ENCODE measurements at regions not wholly inside any gene's neighbourhood (a gene's known extent, or its start where the extent isn't known, plus 50 kb on each side); places are given as distances from the start of the nearest gene placed in this dataset.
A peak's percentile ranks its signal among the peaks of the same experiment; 100 is the strongest.

DNA sequence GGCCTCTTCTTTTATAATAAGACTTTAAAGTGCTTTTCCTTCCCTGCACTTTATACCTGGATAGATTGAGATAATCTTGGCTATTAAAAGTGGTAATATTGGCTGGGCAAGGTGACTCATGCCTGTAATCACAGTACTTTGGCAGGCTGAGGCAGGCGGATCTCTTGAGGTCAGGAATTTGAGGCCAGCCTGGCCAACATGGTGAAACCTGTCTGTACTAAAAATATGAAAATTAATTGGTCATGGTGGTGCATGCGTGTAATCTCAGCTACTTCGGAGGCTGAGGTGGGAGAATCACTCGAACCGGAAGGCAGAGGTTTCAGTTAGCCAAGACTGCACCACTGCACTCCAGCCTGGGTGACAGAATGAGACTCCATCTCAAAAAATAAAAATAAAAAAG, 197.1 kb upstream of the RGS17 start:
- H3K27me3 ChIP-seq (replicated peaks; ENCODE audit: insufficient read depth) = no peaks in the 10 kb centered on the region
- TF ChIP-seq, protein P1, sequence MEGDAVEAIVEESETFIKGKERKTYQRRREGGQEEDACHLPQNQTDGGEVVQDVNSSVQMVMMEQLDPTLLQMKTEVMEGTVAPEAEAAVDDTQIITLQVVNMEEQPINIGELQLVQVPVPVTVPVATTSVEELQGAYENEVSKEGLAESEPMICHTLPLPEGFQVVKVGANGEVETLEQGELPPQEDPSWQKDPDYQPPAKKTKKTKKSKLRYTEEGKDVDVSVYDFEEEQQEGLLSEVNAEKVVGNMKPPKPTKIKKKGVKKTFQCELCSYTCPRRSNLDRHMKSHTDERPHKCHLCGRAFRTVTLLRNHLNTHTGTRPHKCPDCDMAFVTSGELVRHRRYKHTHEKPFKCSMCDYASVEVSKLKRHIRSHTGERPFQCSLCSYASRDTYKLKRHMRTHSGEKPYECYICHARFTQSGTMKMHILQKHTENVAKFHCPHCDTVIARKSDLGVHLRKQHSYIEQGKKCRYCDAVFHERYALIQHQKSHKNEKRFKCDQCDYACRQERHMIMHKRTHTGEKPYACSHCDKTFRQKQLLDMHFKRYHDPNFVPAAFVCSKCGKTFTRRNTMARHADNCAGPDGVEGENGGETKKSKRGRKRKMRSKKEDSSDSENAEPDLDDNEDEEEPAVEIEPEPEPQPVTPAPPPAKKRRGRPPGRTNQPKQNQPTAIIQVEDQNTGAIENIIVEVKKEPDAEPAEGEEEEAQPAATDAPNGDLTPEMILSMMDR (IDR thresholded peaks at IDR 0.05) = no peak
- no peak for TF ChIP-seq POLR2A (IDR thresholded peaks at IDR 0.05)
- no peak for TF ChIP-seq POLR2AphosphoS5 (IDR thresholded peaks at IDR 0.05)
- no peak overlapping the region for H3K4me3 ChIP-seq
- DNase-seq (ENCODE audit: low spot score) = no peak
- no peaks in the 10 kb centered on the region for H3K36me3 ChIP-seq
- intact Hi-C loops (cut with DNase I) = no loop called here
- H3K4me1 ChIP-seq (replicated peaks) = no peaks in the 10 kb centered on the region
- H3K27ac ChIP-seq = no peak overlapping the region
- H3K9me3 ChIP-seq = no peaks in the 10 kb centered on the region
- 51% methylated on average over 5 of the region's 5 CpGs for WGBS

DNA sequence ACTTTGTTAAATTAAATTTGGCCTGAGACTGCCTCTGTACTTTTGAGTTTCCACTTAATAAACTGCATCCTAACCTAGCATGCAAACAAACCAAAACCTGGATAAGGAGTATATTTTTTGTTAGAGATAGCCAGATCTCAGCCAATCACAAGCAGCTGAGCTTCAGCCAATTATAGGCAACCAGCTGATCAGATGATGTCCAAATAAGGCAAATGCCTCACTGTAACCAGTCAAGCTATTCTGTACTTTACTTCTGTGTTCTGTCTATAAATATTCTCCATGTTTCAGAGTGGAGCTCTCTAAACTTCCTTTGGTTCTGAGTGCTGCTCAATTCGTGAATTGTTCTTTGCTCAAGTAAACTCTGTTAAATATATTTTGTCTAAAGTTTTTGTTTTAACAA, 194.6 kb upstream of the RGS17 start:
- intact Hi-C loops (cut with DNase I) = no loop called here
- WGBS = 73% methylated on average over 1 of the region's 1 CpG
- Histone ChIP-seq H3K4me3 (no peak overlapping the region), H3K4me1 (replicated peaks) (no peaks in the 10 kb centered on the region), H3K27me3 (replicated peaks; ENCODE audit: insufficient read depth) (no peaks in the 10 kb centered on the region), H3K9me3 (no peaks in the 10 kb centered on the region), H3K36me3 (no peaks in the 10 kb centered on the region), H3K27ac (no peak overlapping the region)
- no peak for TF ChIP-seq POLR2AphosphoS5 (IDR thresholded peaks at IDR 0.05)
- TF ChIP-seq, protein P1 (IDR thresholded peaks at IDR 0.05) = no peak
- TF ChIP-seq POLR2A (IDR thresholded peaks at IDR 0.05) = no peak
- no peak for DNase-seq (ENCODE audit: low spot score)

DNA sequence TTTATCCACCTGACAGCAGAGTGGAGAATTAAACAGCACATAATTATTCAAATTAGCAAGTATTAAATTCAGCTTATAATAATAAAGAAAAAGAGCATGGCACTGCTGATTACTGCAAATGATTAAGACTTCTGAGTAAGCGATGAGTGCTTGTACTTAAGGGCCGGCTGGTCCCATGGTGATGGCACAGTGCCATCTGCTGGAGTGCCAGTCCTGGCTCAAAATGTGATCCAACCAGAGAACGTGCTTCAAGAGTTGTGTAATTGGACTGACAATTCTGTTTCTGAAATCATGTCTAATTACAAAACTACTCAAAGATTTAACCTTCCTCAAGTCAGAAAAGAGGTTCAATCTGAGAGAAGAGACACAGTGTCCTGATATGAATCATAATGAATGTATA, 181.6 kb upstream of the RGS17 start:
- Histone ChIP-seq H3K9me3 (no peaks in the 10 kb centered on the region), H3K27ac (no peak overlapping the region), H3K4me1 (replicated peaks) (no peaks in the 10 kb centered on the region), H3K36me3 (no peaks in the 10 kb centered on the region), H3K4me3 (no peak overlapping the region), H3K27me3 (replicated peaks; ENCODE audit: insufficient read depth) (no peaks in the 10 kb centered on the region)
- 18% methylated on average over 3 of the region's 3 CpGs for WGBS
- intact Hi-C loops (cut with DNase I) = no loop called here
- TF ChIP-seq POLR2AphosphoS5 (IDR thresholded peaks at IDR 0.05) (no peak), POLR2A (IDR thresholded peaks at IDR 0.05) (no peak)
- TF ChIP-seq, protein P1 (IDR thresholded peaks at IDR 0.05) = peak in 1 of 4 experiments; percentile 19
- DNase-seq (ENCODE audit: low spot score) = peak; percentile 5

DNA sequence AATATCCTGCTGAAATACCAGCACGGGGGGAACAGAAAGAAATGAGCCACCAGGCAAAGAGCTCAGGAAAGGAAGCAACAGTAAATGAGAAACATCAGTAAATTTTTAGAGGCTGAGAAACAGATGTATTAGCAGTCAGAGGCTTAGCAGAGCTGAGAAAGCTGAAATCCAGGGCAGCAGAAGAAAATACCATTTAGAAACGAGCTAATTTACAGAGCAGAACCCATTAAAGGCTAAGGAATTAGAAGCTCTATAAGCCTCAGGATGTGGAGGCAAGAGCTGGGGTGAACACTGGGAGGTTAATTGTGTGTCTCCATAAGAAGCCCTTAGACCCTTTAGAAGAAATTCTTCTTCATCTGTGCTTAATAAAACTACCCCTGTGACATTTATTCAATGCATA, 178.6 kb upstream of the RGS17 start:
- no peak for DNase-seq (ENCODE audit: low spot score)
- no peaks in the 10 kb centered on the region for H3K36me3 ChIP-seq
- TF ChIP-seq POLR2AphosphoS5 (IDR thresholded peaks at IDR 0.05) = no peak
- TF ChIP-seq, protein P1 (IDR thresholded peaks at IDR 0.05) = no peak
- TF ChIP-seq POLR2A (IDR thresholded peaks at IDR 0.05) = no peak
- H3K27me3 ChIP-seq (replicated peaks; ENCODE audit: insufficient read depth) = no peaks in the 10 kb centered on the region
- no peaks in the 10 kb centered on the region for H3K4me1 ChIP-seq (replicated peaks)
- H3K27ac ChIP-seq = no peak overlapping the region
- no peaks in the 10 kb centered on the region for H3K9me3 ChIP-seq
- intact Hi-C loops (cut with DNase I) = no loop called here
- 41% methylated on average over 2 of the region's 2 CpGs for WGBS
- H3K4me3 ChIP-seq = no peak overlapping the region

DNA sequence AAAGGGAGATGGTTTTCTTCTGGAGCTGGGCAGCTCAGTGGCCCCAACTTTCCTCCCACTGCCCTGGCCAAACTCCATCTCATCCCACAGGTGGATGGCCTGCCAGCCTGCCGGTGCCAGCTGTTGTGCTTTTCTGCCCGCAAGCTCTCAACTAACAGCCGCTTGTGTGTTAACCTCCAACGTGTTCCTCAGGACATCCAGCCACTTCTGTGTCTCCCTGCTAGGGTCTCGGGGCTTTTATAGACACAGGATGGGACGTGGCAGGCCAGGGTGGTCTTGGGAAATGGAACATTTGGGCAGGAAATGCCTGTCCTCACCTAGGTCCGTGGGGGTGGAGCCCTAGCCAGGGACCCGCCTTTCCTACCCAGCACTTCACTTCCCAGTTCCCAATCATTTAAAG, 171.1 kb upstream of the RGS17 start:
- no peak for DNase-seq (ENCODE audit: low spot score)
- WGBS = 67% methylated on average over 8 of the region's 8 CpGs
- Histone ChIP-seq H3K27ac (no peak overlapping the region), H3K9me3 (no peaks in the 10 kb centered on the region), H3K27me3 (replicated peaks; ENCODE audit: insufficient read depth) (no peaks in the 10 kb centered on the region), H3K36me3 (no peaks in the 10 kb centered on the region), H3K4me1 (replicated peaks) (no peaks in the 10 kb centered on the region), H3K4me3 (no peak overlapping the region)
- TF ChIP-seq POLR2AphosphoS5 (IDR thresholded peaks at IDR 0.05) = no peak
- TF ChIP-seq, protein P1 (IDR thresholded peaks at IDR 0.05) = no peak
- TF ChIP-seq POLR2A (IDR thresholded peaks at IDR 0.05) = no peak
- intact Hi-C loops (cut with DNase I) = no loop called here

Measured in prostate gland (tissue), 2 donors.